ENCODE measurements at regions not wholly inside any gene's neighbourhood (a gene's known extent, or its start where the extent isn't known, plus 50 kb on each side); places are given as distances from the start of the nearest gene placed in this dataset.
"Not testable (repeated sequence)": the region's sequence is repeated elsewhere in the genome, so short reads cannot be mapped to it uniquely, and the experiment has no call there.

DNA sequence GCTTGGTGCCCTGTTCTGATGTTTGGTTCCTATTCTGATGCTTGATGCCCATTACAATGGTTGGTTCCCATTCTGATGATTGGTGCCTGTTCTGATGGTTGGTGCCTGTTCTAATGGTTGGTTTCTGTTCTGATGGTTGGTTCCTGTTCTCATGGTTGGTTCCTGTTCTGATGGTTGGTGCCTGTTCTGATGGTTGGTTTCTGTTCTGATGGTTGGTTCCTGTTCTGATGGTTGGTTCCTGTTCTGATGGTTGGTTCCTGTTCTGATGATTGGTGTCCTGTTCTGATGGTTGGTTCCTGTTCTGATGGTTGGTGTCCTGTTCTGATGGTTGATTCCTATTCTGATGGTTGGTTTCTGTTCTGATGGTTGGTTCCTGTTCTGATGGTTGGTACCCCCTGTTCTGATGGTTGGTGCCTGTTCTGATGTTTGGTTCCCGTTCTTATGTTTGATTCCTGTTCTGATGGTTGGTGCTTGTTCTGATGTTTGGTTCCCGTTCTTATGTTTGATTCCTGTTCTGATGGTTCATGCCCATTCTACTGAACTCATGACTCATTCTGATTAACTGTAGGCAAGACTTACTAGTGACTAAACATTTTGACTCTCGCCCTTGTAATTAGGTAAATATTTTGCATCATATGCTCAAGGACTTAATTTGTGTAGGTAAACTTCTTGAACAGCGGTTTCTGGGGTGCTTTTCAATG lies 146.2 kb downstream of the DLL1 start:
- DNase-seq = no peak
- Histone ChIP-seq H3K36me3 (no peaks in the 10 kb centered on the region), H3K9me3 (no peaks in the 10 kb centered on the region), H3K27me3 (peaks cover 0 to 27% (median 0%) of the 10 kb centered on the region in 4 donors), H3K4me3 (no peak overlapping the region), H3K4me1 (peaks cover 0 to 27% (median 6%) of the 10 kb centered on the region in 3 donors), H3K27ac (no peak overlapping the region)
- WGBS, 2 donors = 27 to 35% methylated on average over 4 of the region's 4 CpGs
- TF ChIP-seq POLR2A (IDR thresholded peaks at IDR 0.05) = no peak
- TF ChIP-seq, protein P1, sequence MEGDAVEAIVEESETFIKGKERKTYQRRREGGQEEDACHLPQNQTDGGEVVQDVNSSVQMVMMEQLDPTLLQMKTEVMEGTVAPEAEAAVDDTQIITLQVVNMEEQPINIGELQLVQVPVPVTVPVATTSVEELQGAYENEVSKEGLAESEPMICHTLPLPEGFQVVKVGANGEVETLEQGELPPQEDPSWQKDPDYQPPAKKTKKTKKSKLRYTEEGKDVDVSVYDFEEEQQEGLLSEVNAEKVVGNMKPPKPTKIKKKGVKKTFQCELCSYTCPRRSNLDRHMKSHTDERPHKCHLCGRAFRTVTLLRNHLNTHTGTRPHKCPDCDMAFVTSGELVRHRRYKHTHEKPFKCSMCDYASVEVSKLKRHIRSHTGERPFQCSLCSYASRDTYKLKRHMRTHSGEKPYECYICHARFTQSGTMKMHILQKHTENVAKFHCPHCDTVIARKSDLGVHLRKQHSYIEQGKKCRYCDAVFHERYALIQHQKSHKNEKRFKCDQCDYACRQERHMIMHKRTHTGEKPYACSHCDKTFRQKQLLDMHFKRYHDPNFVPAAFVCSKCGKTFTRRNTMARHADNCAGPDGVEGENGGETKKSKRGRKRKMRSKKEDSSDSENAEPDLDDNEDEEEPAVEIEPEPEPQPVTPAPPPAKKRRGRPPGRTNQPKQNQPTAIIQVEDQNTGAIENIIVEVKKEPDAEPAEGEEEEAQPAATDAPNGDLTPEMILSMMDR (IDR thresholded peaks at IDR 0.05) = no peak
- intact Hi-C loops (cut with DNase I) = no loop called here

DNA sequence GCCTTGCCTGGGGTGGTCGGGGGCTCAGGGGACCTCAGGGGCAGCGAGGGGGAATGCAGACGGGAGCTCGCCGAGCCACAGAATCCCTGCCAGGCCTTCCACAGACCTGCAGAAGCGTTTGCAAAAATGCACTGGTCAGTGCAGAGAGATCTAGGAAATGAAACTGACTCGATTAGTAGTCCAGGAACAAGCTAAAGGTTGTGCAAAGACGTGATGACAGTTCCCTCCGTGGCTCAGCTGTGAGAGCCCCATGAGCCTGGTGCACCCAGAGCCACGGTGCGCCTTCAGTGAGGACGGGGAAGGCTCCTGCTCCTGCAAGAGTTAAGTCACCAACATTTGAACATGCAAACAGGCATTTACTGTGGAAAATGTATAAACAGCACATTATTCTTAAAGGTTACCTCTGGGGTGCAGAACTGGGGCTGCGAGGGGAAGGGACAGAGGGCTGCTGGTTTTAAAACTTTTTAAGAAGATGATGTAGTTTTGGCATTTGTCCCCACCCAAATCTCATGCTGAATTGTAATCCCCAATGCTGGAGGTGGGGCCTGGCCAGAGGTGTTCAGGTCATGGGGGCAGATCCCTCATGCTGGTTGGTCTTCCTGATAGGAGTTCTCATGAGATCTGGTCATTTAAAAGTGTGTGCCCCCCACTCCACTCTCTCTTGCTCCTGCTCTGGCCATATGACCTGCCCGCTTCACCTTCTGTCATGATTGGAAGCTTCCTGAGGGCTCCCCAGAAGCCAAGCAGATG lies 147.3 kb downstream of the DLL1 start:
- Histone ChIP-seq H3K36me3 (no peaks in the 10 kb centered on the region), H3K27ac (no peak overlapping the region), H3K9me3 (no peaks in the 10 kb centered on the region), H3K27me3 (peaks cover 0 to 20% (median 0%) of the 10 kb centered on the region in 4 donors), H3K4me3 (no peak overlapping the region), H3K4me1 (peaks cover 0 to 25% (median 6%) of the 10 kb centered on the region in 3 donors)
- WGBS, 2 donors = 81 to 85% methylated on average over 11 to 13 of the region's 14 CpGs
- intact Hi-C loops (cut with DNase I) = no loop called here
- no peak for DNase-seq
- no peak for TF ChIP-seq POLR2A (IDR thresholded peaks at IDR 0.05)
- TF ChIP-seq, protein P1 (IDR thresholded peaks at IDR 0.05) = no peak

DNA sequence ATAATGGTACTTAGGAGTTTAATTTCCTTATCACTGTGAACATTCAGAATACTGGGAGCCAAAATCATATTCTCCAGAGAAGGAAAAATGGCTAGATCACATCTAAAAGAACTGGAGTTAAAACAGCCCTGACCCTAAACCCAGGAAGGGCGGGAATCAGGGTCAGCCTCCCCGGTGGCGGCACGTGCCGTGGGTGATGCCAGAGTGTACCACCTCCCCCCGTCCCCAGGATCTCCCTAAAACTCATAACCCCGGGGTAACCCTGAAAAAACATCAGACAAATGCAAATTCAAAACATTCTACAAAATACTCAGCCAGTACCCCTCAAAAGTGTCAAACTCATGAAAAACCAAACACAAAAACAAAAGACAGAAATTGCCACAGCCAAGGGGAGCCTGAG lies 148.3 kb downstream of the DLL1 start:
- DNase-seq = no peak
- no peaks in the 10 kb centered on the region for H3K9me3 ChIP-seq

DNA sequence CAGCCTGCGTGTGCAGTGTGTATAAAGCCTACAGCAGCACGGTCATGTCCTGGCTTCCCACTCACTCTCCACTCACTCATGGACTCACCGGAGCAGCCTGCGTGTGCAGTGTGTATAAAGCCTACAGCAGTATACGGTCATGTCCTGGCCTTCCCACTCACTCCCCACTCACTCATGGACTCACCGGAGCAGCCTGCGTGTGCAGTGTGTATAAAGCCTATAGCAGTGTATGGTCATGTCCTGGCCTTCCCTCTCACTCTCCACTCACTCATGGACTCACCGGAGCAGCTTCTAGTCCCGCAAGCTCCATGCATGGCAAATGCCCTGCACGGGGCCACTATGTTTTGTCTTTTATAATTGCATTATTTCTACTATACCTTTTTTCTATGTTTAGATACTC lies 149.8 kb downstream of the DLL1 start:
- peaks cover 0 to 33% (median 17%) of the 10 kb centered on the region in 3 donors for H3K4me1 ChIP-seq
- DNase-seq; intact Hi-C loops (cut with DNase I): not testable (repeated sequence)

More for the DNA sequence above, 148.3 kb downstream of the DLL1 start:
- no peak overlapping the region for H3K4me3 ChIP-seq
- H3K27me3 ChIP-seq = peaks cover 0 to 10% (median 0%) of the 10 kb centered on the region in 4 donors
- H3K36me3 ChIP-seq = no peaks in the 10 kb centered on the region
- H3K27ac ChIP-seq = no peak overlapping the region
- H3K4me1 ChIP-seq = peaks cover 0 to 24% (median 16%) of the 10 kb centered on the region in 3 donors
- intact Hi-C loops (cut with DNase I) = no loop called here
- 84 to 85% methylated on average over 6 to 7 of the region's 7 CpGs for WGBS, 2 donors
- TF ChIP-seq, protein P1 (IDR thresholded peaks at IDR 0.05) = no peak
- TF ChIP-seq POLR2A (IDR thresholded peaks at IDR 0.05) = no peak

DNA sequence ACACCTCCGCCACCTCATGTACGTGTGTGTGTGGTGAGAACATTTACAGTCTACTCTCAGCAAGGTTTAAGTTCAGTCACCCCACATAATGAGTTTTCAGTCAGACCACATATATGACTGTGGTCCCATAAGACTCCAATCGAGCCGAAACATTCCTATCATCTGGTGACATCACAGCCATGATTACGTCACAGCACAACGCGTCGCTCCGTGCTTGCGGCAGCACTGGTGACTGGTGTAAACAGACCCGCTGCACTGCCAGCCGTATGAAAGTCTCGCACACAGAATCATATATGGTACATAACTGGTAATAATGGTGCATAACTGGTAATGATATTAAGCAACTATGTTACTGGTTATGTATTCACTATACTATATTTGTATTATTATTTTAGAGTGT lies 150.7 kb downstream of the DLL1 start:
- WGBS, 2 donors = 87 to 88% methylated on average over 12 of the region's 13 CpGs

More for the DNA sequence above, 149.8 kb downstream of the DLL1 start:
- H3K27me3 ChIP-seq, H3K4me3 ChIP-seq, H3K9me3 ChIP-seq, H3K36me3 ChIP-seq, H3K27ac ChIP-seq: not testable (repeated sequence)
- 85 to 89% methylated on average over 6 to 10 of the region's 10 CpGs for WGBS, 2 donors

More for the DNA sequence above, 150.7 kb downstream of the DLL1 start:
- Histone ChIP-seq H3K27me3 (no peaks in the 10 kb centered on the region), H3K36me3 (no peaks in the 10 kb centered on the region), H3K4me3 (no peak overlapping the region), H3K4me1 (peaks cover 0 to 29% (median 11%) of the 10 kb centered on the region in 3 donors), H3K27ac (no peak overlapping the region), H3K9me3 (no peaks in the 10 kb centered on the region)
- intact Hi-C loops (cut with DNase I) = no loop called here
- DNase-seq = no peak
- no peak for TF ChIP-seq POLR2A (IDR thresholded peaks at IDR 0.05)
- TF ChIP-seq, protein P1 (IDR thresholded peaks at IDR 0.05) = no peak
